HTR-8/SVneo (cell line): ENCODE measurements at regions not wholly inside any gene's neighbourhood (a gene's known extent, or its start where the extent isn't known, plus 50 kb on each side); places are given as distances from the start of the nearest gene placed in this dataset.

Experiments
- DNase-seq: peaks from one replicate; pipeline ENCODE4 v3.0.0; 2011; ENCODE audit warnings: low spot score, mixed read lengths; ENCODE audit not compliant: insufficient read length
- FAIRE-seq: peaks from 2 replicates; lab custom pipeline; 2011; peaks lifted over from hg19 to GRCh38; lab: Jason Lieb, UNC

DNA sequence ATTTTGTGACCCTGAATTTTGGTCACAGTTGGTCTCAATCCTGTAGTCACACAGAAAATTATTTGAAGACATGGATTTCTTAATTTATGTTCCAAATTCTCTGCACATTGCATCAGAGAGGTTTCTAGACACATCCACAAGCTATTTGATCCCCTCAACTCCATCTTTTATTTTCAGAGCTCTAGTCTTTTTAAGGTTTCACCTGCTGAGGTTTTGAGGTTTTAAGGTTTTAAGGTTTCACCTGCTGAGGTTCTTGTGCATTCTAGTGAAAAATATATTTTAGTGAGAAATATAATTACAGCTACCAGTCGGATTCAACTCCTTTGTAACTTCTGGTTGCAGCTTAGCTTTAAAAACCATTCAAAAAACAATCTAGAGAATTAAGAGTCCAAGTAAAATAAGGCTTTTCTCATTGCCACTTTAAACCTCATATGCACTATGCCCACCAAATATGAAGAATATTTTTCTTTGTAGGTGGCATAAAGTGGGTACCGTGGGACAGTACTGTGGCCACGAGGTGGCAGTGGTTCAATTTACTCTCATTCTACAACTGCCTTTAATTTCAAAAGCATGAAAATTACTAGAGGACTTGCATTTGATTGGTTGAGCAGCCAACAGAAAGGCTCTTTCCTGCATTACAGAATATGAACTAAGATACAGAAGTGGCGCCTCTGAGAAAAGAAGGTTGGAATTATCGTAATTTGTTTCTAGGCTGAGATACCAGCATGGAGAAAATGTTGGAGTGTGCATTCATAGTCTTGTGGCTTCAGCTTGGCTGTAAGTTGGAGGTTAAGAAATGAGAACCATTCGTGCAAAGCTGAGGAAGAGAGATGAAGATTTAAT is 366.5 kb upstream of the OR4E1 start:
- DNase-seq: no peak
- FAIRE-seq: no peak

DNA sequence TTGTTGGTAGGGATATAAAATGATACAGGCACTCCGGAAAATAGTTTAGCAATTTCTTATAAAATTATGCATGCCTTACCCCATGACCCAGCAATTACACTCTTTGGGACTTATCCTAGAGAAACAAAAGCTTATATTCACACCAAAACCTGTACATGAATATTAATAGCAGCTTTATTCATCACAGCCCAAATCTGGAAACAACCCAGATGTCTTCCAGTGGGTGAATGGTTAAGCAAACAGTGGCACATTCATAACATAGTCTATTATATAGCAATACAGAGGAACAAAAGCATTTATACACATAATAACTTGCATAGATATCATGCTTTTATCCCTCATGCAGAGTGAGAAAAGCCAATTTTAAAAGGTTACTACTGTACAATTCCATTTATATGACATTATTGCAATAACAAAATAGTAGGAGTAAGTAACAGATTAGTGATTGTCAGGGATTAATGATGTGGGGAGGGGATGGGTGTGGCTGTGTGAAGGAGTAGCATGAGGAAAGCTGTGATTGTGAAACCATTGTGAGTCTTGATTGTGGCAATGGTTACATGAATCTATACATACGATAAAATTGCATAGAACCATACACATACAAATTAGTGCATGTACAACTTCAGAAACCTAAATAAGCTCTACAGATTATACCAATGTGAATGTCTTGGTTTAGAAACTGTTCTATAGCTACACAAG is 363.1 kb upstream of the OR4E1 start:
- no peak for DNase-seq
- FAIRE-seq: no peak

DNA sequence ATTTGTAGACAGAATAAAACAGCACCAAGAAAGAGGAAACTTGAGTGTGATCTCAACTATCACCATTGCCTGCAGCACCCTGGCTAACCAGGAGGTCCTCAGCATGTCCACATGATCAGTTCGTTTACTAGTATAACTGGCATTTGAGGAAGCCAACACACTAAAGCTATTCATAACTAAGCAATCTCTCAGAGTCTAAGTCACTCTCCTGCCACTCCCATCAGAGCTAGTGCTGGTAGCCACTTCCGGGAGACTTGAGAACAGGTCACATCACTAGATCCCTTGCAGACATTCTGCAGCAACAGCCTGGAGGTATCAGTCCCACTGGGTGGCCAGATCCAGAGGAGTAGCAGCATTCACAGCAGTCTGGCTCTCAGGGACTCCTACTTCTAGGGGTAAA is 352.9 kb upstream of the OR4E1 start:
- DNase-seq: no peak

DNA sequence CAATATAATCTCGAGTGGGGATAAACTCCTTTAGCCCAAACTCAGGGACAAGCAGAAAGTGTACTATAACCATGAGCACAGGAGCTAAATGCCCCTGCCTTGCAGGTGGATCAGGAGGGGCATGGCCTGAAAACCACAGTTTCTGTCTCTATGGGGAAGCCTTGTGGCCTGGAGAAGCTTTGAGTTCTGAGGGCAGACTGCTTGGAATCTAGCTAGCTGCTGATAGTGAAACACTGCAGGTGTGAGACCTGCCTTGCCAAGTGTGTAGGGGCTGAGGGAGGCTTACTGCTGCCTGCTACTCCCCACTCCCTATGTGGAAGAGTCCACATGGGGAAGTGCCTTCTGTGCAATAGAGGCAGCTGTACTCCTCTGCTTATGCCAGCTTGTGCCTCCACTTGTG is 352.3 kb upstream of the OR4E1 start:
- FAIRE-seq (no peak), DNase-seq (no peak)

More for the DNA sequence above, 352.9 kb upstream of the OR4E1 start:
- FAIRE-seq: no peak

DNA sequence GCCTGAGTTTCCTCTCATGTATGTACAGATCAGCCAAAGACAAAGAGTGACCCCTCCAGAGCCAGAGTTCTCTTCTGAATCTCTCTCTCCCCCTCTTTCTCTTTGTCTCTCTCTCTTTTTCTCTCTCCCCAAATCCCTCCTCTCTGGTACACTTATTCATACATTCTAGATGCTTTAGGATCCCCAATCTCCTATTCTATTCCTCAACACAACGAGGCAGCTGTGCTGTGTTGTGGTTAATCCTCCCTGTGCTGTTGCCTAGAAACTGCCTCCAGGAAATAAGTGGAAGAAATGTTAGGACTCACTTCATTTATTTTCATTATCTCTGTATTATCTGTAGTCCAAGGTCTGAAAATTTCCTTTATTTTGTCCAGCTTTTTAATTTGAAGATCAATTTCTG is 350.5 kb upstream of the OR4E1 start:
- FAIRE-seq: no peak

DNA sequence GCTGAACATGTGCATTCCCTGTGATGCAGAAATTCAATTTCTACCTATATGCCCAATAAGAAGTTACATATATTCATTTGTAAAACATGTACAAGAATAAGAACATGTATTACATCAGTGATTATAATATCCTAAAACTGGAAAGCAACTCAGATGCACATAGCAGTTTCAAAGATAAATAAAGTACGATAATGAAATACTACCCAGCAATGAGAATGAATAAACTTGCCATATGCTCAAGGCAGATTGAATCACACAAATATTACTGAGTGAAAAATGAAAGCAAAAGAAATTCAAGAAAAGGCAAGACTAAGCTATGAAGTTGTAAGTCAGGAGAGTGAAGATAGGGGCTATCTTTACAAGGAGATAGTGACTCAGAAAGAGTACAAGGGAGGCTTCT is 345.3 kb upstream of the OR4E1 start:
- DNase-seq (no peak), FAIRE-seq (no peak)

More for the DNA sequence above, 350.5 kb upstream of the OR4E1 start:
- no peak for DNase-seq

DNA sequence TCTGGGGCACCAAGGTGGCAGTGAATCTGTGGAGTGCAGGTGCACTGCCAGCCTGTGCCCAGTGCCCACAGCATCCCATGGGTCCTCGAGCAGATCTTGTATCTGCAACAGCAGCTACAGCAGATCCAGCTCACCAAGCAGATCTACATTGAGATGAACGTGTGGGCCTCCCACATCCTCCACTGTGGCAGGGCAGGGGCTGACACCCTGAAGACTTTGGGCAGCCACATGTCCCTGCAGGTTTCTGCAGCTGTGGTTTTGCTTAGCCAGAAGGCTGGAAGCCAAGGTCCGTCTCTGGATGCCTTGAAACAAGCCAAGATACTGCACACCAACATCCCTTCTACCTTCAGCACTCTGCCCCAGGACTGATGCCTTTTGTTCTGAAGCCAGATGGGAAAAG is 338.8 kb upstream of the OR4E1 start:
- FAIRE-seq (no peak), DNase-seq (no peak)

DNA sequence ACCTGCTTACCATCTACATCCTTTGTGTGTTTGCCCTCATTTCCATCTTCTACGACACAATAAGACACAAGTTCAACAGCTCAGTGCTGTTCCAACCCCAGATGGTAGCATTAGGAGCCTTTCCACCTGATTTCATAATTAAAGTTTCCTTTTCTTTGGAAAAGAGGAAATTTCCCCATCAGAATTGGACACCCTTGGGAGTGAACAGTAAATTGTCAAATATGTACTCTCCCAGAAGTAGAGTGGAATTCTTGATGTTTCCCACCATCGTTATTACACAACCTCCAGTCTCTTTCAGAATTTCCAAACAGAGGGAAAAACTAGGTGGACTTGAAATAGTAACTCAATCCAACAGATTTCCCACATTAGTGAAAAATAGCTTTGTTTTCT is 337.6 kb upstream of the OR4E1 start:
- no peak for DNase-seq
- FAIRE-seq: no peak

DNA sequence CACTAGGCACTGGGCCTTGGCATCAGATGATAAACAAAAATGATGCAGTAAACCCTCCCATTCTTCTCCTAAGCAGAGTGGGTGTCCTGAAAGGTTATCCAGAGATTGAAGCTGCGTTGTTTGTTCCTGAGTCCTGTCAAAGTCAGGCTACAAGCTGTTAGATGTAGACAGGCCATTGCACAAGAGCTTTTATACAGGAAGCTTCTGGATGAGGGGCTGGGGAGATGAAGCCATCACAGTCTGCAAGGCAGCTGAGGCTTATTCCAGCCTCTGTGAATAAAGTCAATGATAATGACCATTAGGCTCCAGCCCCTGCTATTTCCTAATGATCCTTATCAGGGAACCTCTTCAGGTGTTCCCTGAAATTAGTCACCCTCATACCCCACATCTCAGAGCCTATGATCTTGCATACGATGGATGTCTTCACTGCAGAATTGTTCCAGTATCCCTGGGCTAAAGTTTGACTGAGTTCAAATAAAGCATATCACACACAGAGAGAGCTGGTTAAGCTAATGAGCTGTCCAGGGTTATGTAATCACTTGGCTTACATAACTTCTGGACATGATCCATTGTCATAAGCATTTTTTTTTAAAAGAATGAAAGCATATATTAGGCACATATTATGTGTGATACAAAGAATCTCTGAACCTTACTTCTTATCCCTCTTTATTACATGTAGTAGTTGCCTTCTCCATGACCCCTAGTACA is 337.1 kb upstream of the OR4E1 start:
- DNase-seq (no peak), FAIRE-seq (no peak)

DNA sequence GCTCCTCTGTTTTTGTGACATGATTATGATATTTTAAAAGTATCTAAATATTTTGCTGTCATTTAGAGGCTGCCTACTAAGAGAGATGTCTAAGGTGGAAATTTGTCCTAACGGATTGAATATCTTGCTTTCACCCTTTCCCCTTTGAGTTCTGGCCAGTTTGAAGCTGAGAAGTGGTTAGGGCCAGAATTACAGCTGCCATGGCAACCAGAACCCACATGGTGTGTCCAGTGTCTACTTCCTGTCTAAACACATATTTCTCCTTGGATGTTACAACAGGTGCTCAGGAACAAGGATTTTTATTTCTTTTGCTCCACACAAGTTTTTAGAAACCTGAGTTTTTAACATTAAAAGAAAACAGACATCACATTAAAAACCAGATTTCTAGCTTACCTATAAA is 335.1 kb upstream of the OR4E1 start:
- no peak for DNase-seq

DNA sequence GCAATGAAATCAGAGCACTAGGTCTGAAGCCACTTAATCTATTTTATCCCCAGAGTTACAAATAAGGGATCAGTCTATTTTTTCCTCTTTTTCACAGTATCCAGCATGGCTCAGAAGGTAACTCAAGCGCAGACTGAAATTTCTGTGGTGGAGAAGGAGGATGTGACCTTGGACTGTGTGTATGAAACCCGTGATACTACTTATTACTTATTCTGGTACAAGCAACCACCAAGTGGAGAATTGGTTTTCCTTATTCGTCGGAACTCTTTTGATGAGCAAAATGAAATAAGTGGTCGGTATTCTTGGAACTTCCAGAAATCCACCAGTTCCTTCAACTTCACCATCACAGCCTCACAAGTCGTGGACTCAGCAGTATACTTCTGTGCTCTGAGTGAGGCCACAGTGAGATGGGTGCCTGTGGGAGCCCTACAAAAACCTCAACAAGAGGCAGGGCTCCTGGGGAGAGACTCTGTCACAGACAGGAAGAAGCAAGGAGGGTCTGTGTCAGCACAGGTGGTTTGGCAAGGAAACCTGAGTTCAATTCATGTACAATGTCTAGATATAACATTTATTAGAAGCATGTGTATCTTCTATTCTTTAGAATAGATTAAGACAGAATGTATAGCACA is 334.3 kb upstream of the OR4E1 start:
- FAIRE-seq (no peak), DNase-seq (no peak)

More for the DNA sequence above, 335.1 kb upstream of the OR4E1 start:
- FAIRE-seq: no peak

DNA sequence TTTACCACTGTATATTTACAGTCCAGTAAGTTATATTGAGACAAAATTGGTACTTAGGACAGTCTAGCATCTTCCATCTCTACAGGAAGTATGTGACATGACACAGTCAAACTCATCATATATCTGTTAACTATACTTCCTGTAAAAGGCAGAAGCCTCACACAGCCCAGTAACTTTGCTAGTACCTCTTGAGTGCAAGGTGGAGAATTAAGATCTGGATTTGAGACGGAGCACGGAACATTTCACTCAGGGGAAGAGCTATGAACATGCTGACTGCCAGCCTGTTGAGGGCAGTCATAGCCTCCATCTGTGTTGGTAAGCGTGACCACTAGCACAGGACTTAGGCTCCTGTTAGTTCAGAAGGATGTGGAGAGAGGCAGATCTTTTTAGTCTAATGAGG is 333.7 kb upstream of the OR4E1 start:
- DNase-seq (no peak), FAIRE-seq (no peak)

DNA sequence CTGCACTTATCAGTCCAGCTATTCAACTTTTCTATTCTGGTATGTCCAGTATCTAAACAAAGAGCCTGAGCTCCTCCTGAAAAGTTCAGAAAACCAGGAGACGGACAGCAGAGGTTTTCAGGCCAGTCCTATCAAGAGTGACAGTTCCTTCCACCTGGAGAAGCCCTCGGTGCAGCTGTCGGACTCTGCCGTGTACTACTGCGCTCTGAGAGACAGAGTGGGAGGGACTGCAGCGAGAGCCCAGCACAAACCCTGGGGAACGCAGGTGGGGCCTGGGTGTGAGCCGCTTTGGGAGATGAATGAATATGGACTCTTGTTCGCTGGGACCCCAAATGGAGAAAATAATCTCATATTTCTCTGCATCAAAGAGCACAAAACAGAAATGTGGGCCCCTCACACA is 329.8 kb upstream of the OR4E1 start:
- FAIRE-seq: no peak

DNA sequence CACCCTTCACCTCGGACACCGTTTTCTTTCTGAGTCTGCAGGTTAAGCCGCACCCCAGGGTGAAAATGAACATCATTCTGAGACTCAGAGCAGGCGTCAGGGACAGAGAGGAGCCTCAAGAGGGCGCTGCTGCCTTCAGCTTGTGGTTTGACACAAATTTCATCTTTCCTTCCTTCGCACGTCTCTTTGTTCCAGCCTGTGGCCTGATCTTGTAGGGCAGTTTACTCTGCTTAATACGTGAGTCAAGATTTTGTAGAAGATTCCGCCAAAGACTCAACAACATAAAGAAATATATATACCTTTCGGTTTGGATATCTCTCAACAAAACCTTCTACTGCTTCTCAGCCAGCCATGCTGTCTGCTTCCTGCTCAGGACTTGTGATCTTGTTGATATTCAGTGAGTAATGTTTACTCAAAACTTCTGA is 329.3 kb upstream of the OR4E1 start:
- DNase-seq: no peak
- FAIRE-seq: no peak

More for the DNA sequence above, 329.8 kb upstream of the OR4E1 start:
- DNase-seq: no peak

DNA sequence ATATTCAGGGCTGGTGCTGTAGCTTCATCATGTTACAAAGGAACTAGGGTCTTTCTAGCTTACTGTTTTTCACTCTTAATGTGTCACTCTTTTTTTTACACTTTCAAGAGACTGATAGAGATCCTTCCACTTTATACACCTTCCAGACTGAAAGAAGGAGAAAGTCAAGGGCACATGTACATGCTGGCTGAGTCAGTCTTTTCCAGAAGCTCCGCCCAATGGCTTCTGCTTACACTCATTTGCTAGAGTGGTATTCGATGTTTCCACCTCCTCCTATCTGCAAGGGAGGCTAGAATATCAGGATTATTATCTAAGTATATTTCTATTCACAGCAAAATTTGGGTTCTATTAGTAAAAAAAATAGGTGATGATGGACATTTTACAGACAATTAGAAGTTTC is 325.8 kb upstream of the OR4E1 start:
- DNase-seq (no peak), FAIRE-seq (no peak)

DNA sequence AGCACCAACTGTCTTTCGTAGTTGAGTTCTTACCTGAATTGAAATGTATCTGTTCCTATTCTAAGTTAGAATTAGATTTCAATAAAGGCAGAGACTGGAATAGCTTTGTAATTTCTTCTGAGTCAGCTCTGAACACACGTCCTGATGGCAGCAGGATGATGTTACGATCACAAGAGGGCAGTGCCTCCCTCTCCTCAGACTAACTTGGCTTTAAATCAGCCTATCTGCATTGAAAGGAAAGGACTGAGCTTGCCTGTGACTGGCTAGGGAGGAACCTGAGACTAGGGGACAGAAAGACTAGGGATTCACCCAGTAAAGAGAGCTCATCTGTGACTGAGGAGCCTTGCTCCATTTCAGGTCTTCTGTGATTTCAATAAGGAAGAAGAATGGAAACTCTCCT is 323.7 kb upstream of the OR4E1 start:
- FAIRE-seq (no peak), DNase-seq (no peak)

DNA sequence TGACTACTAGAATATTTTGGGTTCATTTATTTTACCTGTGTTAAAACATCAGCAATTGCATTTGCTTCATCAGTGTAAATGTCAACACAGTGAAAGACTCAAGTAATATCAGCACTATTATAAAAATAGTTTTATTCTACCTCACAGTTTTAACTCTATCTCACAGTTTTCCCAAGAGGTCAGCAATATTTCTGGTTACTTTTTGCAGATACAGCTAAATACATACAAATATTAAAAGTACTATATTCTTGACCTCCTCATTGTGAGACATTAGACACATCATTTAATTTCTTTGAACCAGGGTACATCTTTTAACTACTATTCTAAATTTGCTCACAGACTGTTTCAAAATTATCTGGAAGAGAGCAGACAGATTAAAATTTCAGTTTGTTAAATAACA is 321.7 kb upstream of the OR4E1 start:
- DNase-seq (no peak), FAIRE-seq (no peak)

DNA sequence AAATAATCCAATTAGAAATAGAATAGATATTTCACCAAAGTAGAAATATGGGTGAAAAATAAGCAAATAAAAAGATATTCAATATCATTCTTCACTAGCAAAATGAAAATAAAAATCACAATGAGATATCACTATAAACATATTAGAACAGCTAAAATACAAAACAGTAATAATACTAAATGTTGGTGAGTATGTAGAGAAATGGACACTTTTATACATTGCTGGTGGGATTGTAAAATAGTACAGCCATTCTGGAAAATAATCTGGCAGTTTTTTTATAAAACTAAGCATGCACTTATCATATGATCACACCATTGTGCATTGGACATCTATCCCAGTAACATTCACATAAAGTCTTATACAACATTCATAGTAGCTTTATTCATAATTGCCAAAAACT is 320.2 kb upstream of the OR4E1 start:
- no peak for FAIRE-seq
- DNase-seq: no peak

DNA sequence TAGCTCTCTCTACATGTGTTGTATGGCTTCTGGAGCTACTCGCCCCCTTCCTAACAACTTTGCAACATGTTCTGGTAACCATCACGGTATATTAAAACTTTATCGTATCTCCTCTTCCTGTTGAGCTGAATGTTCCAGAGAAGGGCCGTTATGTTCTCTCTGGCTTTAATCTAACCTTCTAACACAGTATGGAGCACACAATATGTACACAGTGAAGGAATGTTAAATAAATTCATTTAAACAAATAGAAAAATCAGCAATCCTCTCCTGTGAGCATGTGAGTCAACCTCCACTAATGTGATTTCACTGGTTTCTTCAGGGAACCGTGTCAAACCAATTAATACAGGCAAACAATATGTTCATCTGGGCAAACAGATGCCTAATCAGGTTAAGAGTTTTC is 319.5 kb upstream of the OR4E1 start:
- DNase-seq (no peak), FAIRE-seq (no peak)

DNA sequence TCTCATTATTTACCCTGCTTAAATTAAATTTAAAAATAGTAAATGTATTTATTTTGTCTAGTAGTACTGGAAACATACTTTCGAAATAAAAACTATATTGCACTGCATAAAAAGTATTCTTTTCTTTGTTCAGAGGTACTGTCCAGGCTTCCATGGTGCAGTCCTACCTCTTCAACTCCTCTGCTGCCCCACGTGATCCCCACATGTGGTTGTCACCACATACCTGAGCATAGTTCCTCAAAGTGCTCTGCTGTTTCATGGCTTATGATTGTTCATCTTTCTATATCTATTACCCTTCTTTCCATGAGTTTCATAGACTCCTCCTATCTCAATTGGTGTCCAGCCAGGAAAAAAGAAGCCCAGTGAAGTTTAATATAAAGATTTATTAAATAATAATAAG is 317.5 kb upstream of the OR4E1 start:
- FAIRE-seq (no peak), DNase-seq (no peak)

DNA sequence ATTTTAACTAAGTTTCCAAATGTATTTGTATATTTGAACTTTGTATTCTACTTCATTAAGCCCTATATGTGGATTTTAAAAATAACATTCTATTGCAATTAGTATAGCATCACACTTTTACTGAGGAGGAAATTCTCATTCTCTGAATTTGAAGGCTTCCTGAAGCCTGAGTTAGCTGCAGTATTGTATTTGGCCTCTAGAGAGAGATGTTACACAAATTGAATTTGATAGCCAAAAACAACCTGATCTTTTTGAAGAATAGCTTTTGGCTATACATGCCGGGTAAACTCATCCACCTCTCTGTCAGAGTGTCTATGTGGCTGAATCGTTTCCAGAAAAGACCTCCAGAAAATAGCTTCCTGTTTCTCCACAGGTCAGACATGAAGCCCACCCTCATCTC is 316.5 kb upstream of the OR4E1 start:
- no peak for DNase-seq
- no peak for FAIRE-seq
